Heart left ventricle (tissue), 16 donors: ENCODE measurements at regions not wholly inside any gene's neighbourhood (a gene's known extent, or its start where the extent isn't known, plus 50 kb on each side); places are given as distances from the start of the nearest gene placed in this dataset.

Experiments
- ATAC-seq, 4 donors: fragments of 200-7000 bp; cut with Tn5 transposase; one replicate each; pipeline ENCODE4 v1.9.1; 2020 to 2022; ENCODE audit warnings: moderate library complexity in 4 of 4, mild to moderate bottlenecking in 3 of 4, moderate number of reproducible peaks in 1 of 4
- DNase-seq, 5 donors: peaks; one replicate each; pipeline ENCODE4 v3.0.0-alpha.2; 2020
- H3K27ac ChIP-seq, 12 donors: fragments of 200-600 bp; sonication (generic) in 4 of 12; one replicate each; pipeline versions ENCODE4 v1.5.0 to v1.8.0; 2016 to 2022; ENCODE audit warnings: mild to moderate bottlenecking in 2 of 12
- H3K27me3 ChIP-seq, 9 donors: fragments of 200-600 bp; sonication (generic) in 2 of 9; one replicate each; pipeline versions ENCODE4 v1.5.1 to v1.8.0; 2016 to 2022; ENCODE audit warnings: mild to moderate bottlenecking in 3 of 9
- H3K36me3 ChIP-seq, 9 donors: fragments of 200-600 bp; sonication (generic) in 2 of 9; one replicate each; pipeline versions ENCODE4 v1.5.0 to v1.8.0; 2018 to 2022; ENCODE audit warnings: mild to moderate bottlenecking in 2 of 9
- H3K4me1 ChIP-seq, 12 donors: fragments of 200-600 bp; sonication (generic) in 4 of 12; one replicate each; pipeline versions ENCODE4 v1.5.0 to v1.8.0; 2016 to 2022; ENCODE audit warnings: mild to moderate bottlenecking in 3 of 12
- H3K4me3 ChIP-seq, 12 donors: fragments of 200-600 bp; sonication (generic) in 4 of 12; one replicate each; pipeline versions ENCODE4 v1.5.0 to v1.8.0; 2017 to 2022; ENCODE audit warnings: mild to moderate bottlenecking in 9 of 12, moderate library complexity in 4 of 12
- H3K9me3 ChIP-seq, 12 donors: fragments of 200-600 bp; sonication (generic) in 4 of 12; one replicate each; pipeline versions ENCODE4 v1.5.0 to v1.8.0; 2016 to 2022; ENCODE audit warnings: mild to moderate bottlenecking in 1 of 12
- CTCF ChIP-seq, 12 donors: fragments of 200-600 bp; sonication (generic) in 4 of 12; IDR thresholded peaks; one replicate each; pipeline versions ENCODE4 v1.5.0 to v1.8.0; 2018 to 2022; ENCODE audit warnings: antibody characterized with exemption in 12 of 12, mild to moderate bottlenecking in 5 of 12
- POLR2A ChIP-seq, 2 donors: fragments of 450-650 bp; IDR thresholded peaks; one replicate each; pipeline ENCODE4 v1.6.1; 2017; ENCODE audit warnings: antibody characterized with exemption in 2 of 2, mild to moderate bottlenecking in 2 of 2, moderate library complexity in 2 of 2
- WGBS, 4 donors: extraction: QIAGEN DNeasy Blood & Tissue Kit in 2 of 4; methylation state at CpG; one replicate each; pipeline versions ENCODE4 v1.1.5 to v1.1.7; 2013 to 2018; 5-methylcytosine and 5-hydroxymethylcytosine counted together
- intact Hi-C, 10 donors: fragments of 100-400 bp; cut with DNase I; formaldehyde crosslinking; loops; one replicate each; pipeline versions ENCODE4 v1.11.1 to v1.14.2; 2022
- donor health status: ischemic (EF 13 %, LVEDD 7.1; RV severe dilation, severe dysfunction).
- donor health status: healthy with polysubstance abuse.
- donor health status: DM: no; HTN: yes; CAD: no.
- donor health status: DM: no; HTN: no; CAD: no.
- donor health status: ischemic (EF 25% LVEDD 6.9; RV normal size, moderate dysfunction).
- donor health status: ischemic (EF 25% LVEDD 5.7; RV mildly dilated, moderate dysfunction).
- donor health status: healthy.
- donor health status: DM: yes; HTN: yes; CAD: no.
- donor health status: ischemic (EF 35%, LVEDD 5.7; RV mildly dilated, moderate dysfunction).
- donor health status: nonischemic (EF 11% LVEDD 7.7; RV severe dilation, severe dysfunction).
- donor health status: DM: yes; HTN: yes; CAD: no.
- donor health status: PGD.
- donor health status: ischemic (EF 29% LVEDD 5.4; RV normal size, mild dysfunction).
- donor health status: nonischemic (EF 23%, LVEDD 6.1; RV moderate dilation, normal function).

GRCh38 chr11:36854875-36855274, 256.8 kb upstream of the RAG2 start:
- no peak for TF ChIP-seq POLR2A (IDR thresholded peaks at IDR 0.05)
- TF ChIP-seq CTCF (IDR thresholded peaks at IDR 0.05), result no peak
- 43 to 58% (median 55%) methylated on average over 4 of the region's 4 CpGs for WGBS, 4 donors
- no peaks in the 10 kb centered on the region for H3K36me3 ChIP-seq
- H3K9me3 ChIP-seq, result no peaks in the 10 kb centered on the region
- H3K4me1 ChIP-seq, result no peaks in the 10 kb centered on the region
- DNase-seq, result no peak
- intact Hi-C loops, result no loop called here
- H3K27ac ChIP-seq, result no peak overlapping the region
- no peaks in the 10 kb centered on the region for H3K27me3 ChIP-seq
- no peak overlapping the region for H3K4me3 ChIP-seq
- no peak for ATAC-seq

GRCh38 chr11:36848660-36849059, 250.6 kb upstream of the RAG2 start:
- ATAC-seq, result peak in 3 of 4 donors; percentile 36 to 59 (median 57)
- Histone ChIP-seq H3K4me3 (no peak overlapping the region), H3K27ac (no peak overlapping the region), H3K9me3 (no peaks in the 10 kb centered on the region), H3K27me3 (no peaks in the 10 kb centered on the region), H3K36me3 (no peaks in the 10 kb centered on the region), H3K4me1 (no peaks in the 10 kb centered on the region)
- intact Hi-C loops, result no loop called here
- TF ChIP-seq CTCF (IDR thresholded peaks at IDR 0.05) (no peak), POLR2A (IDR thresholded peaks at IDR 0.05) (no peak)
- DNase-seq, result no peak
- WGBS, 4 donors, result 29 to 43% (median 33%) methylated on average over 2 of the region's 2 CpGs

- Histone ChIP-seq H3K36me3 (no peaks in the 10 kb centered on the region), H3K4me1 (no peaks in the 10 kb centered on the region), H3K27me3 (peaks cover 0 to 5% (median 0%) of the 10 kb centered on the region in 9 donors), H3K27ac (no peak overlapping the region), H3K9me3 (peaks cover 0 to 8% (median 0%) of the 10 kb centered on the region in 12 donors), H3K4me3 (no peak overlapping the region)
- 72 to 89% (median 82%) methylated on average over 2 of the region's 2 CpGs for WGBS, 4 donors
- TF ChIP-seq POLR2A (IDR thresholded peaks at IDR 0.05), result no peak
- TF ChIP-seq CTCF (IDR thresholded peaks at IDR 0.05), result no peak
- no peak for ATAC-seq
- no peak for DNase-seq
- intact Hi-C loops, result no loop called here
These were observed 242.3 kb upstream of the RAG2 start for GRCh38 chr11:36840378-36840777.

- no peaks in the 10 kb centered on the region for H3K36me3 ChIP-seq
- DNase-seq (no peak), ATAC-seq (no peak)
- TF ChIP-seq CTCF (IDR thresholded peaks at IDR 0.05) (no peak), POLR2A (IDR thresholded peaks at IDR 0.05) (no peak)
- no peaks in the 10 kb centered on the region for H3K4me1 ChIP-seq
- H3K27ac ChIP-seq, result no peak overlapping the region
- peaks cover 0 to 5% (median 0%) of the 10 kb centered on the region in 9 donors for H3K27me3 ChIP-seq
- intact Hi-C loops, result no loop called here
- H3K4me3 ChIP-seq, result no peak overlapping the region
- 61 to 93% (median 76%) methylated on average over 1 of the region's 1 CpG for WGBS, 4 donors
- peaks cover 0 to 8% (median 0%) of the 10 kb centered on the region in 12 donors for H3K9me3 ChIP-seq
These were observed 239.9 kb upstream of the RAG2 start for GRCh38 chr11:36837831-36838437.
